WTC11 (cell line): ENCODE measurements at regions not wholly inside any gene's neighbourhood (a gene's known extent, or its start where the extent isn't known, plus 50 kb on each side); places are given as distances from the start of the nearest gene placed in this dataset.

Experiments
- CTCF ChIP-seq: fragments of 200-600 bp; IDR thresholded peaks from 2 replicates; pipeline ENCODE4 v1.8.0; 2022; ENCODE audit warnings: antibody characterized with exemption
- E2F1 ChIP-seq: sonication (generic); formaldehyde crosslinking; IDR thresholded peaks from 2 replicates; pipeline ENCODE4 v1.8.0; 2022; ENCODE audit warnings: mild to moderate bottlenecking, missing genetic modification reagents
- PRDM15 ChIP-seq: sonication (generic); formaldehyde crosslinking; IDR thresholded peaks from 2 replicates; pipeline ENCODE4 v1.8.0; 2022; ENCODE audit warnings: missing genetic modification reagents
- ZNF138 ChIP-seq: sonication (generic); formaldehyde crosslinking; conservative IDR thresholded peaks from 2 replicates; pipeline ENCODE4 v1.8.1; 2022; ENCODE audit warnings: mild to moderate bottlenecking, moderate library complexity, missing genetic modification reagents
- ZNF423 ChIP-seq: fragments of 250-450 bp; sonication (Bioruptor Pico); IDR thresholded peaks from 2 replicates; pipeline ENCODE4 v2.1.2; 2022; ENCODE audit warnings: mild to moderate bottlenecking, moderate library complexity
- ZNF512 ChIP-seq: sonication (generic); formaldehyde crosslinking; IDR thresholded peaks from 2 replicates; pipeline ENCODE4 v1.8.1; 2022; ENCODE audit warnings: missing genetic modification reagents, borderline replicate concordance

- TF ChIP-seq ZNF423 (CRISPR knock-in tag) (no peak), CTCF (no peak), PRDM15 (CRISPR knock-in tag) (no peak), E2F1 (CRISPR knock-in tag) (no peak), ZNF512 (CRISPR knock-in tag) (no peak), ZNF138 (no peak)
Observed at GRCh38 chr3:194224471-194225417, 88.8 kb downstream of the HES1 start.
